ENCODE measurements at regions not wholly inside any gene's neighbourhood (a gene's known extent, or its start where the extent isn't known, plus 50 kb on each side); places are given as distances from the start of the nearest gene placed in this dataset.

GRCh38 chr13:40328091-40328490, 338.4 kb downstream of the FOXO1 start:
- Histone ChIP-seq H3K27ac (no peak overlapping the region), H3K4me3 (no peak overlapping the region), H3K4me1 (no peaks in the 10 kb centered on the region), H3K27me3 (ENCODE audit: insufficient read depth in 3 of 3, low read length in 2 of 3) (no peaks in the 10 kb centered on the region), H3K36me3 (ENCODE audit: insufficient read depth in 1 of 2, low read depth in 1 of 2) (no peaks in the 10 kb centered on the region), H3K9me3 (peaks cover 8% of the 10 kb centered on the region)
- no peak for ATAC-seq
- intact Hi-C loops (cut with DNase I): no loop called here
- DNase-seq: no peak
- TF ChIP-seq CTCF (IDR thresholded peaks at IDR 0.05): no peak

GRCh38 chr13:40329781-40330485, 336.5 kb downstream of the FOXO1 start:
- Histone ChIP-seq H3K9me3 (no peaks in the 10 kb centered on the region), H3K4me3 (no peak overlapping the region), H3K4me1 (no peaks in the 10 kb centered on the region), H3K27ac (no peak overlapping the region), H3K36me3 (ENCODE audit: insufficient read depth in 1 of 2, low read depth in 1 of 2) (no peaks in the 10 kb centered on the region), H3K27me3 (ENCODE audit: insufficient read depth in 3 of 3, low read length in 2 of 3) (no peaks in the 10 kb centered on the region)
- ATAC-seq (no peak), DNase-seq (no peak)
- TF ChIP-seq CTCF (IDR thresholded peaks at IDR 0.05): no peak
- 86 to 93% (median 92%) methylated on average over 4 of the region's 4 CpGs for WGBS, 3 donors
- intact Hi-C loops (cut with DNase I): no loop called here

GRCh38 chr13:40330950-40331349, 335.5 kb downstream of the FOXO1 start:
- Histone ChIP-seq H3K9me3 (no peaks in the 10 kb centered on the region), H3K4me3 (no peak overlapping the region), H3K4me1 (peaks cover 2% of the 10 kb centered on the region), H3K36me3 (ENCODE audit: insufficient read depth in 1 of 2, low read depth in 1 of 2) (no peaks in the 10 kb centered on the region), H3K27ac (no peak overlapping the region), H3K27me3 (ENCODE audit: insufficient read depth in 3 of 3, low read length in 2 of 3) (no peaks in the 10 kb centered on the region)
- 95 to 96% (median 96%) methylated on average over 9 of the region's 9 CpGs for WGBS, 3 donors
- intact Hi-C loops (cut with DNase I): no loop called here
- DNase-seq (no peak), ATAC-seq (no peak)
- no peak for TF ChIP-seq CTCF (IDR thresholded peaks at IDR 0.05)

GRCh38 chr13:40331802-40332201, 334.6 kb downstream of the FOXO1 start:
- DNase-seq (no peak), ATAC-seq (no peak)
- TF ChIP-seq CTCF (IDR thresholded peaks at IDR 0.05): no peak
- Histone ChIP-seq H3K27me3 (ENCODE audit: insufficient read depth in 3 of 3, low read length in 2 of 3) (no peaks in the 10 kb centered on the region), H3K9me3 (no peaks in the 10 kb centered on the region), H3K4me3 (no peak overlapping the region), H3K27ac (no peak overlapping the region), H3K4me1 (peaks cover 9% of the 10 kb centered on the region), H3K36me3 (ENCODE audit: insufficient read depth in 1 of 2, low read depth in 1 of 2) (no peaks in the 10 kb centered on the region)
- intact Hi-C loops (cut with DNase I): no loop called here

- intact Hi-C loops (cut with DNase I): no loop called here
- H3K27me3 ChIP-seq (ENCODE audit: insufficient read depth in 3 of 3, low read length in 2 of 3): no peaks in the 10 kb centered on the region
- DNase-seq: no peak
- no peak overlapping the region for H3K27ac ChIP-seq
- no peaks in the 10 kb centered on the region for H3K9me3 ChIP-seq
- H3K4me3 ChIP-seq: no peak overlapping the region
- no peak for TF ChIP-seq CTCF (IDR thresholded peaks at IDR 0.05)
- H3K4me1 ChIP-seq: peaks cover 9% of the 10 kb centered on the region
- WGBS, 3 donors: 94 to 99% (median 96%) methylated on average over 4 of the region's 4 CpGs
- H3K36me3 ChIP-seq (ENCODE audit: insufficient read depth in 1 of 2, low read depth in 1 of 2): no peaks in the 10 kb centered on the region
- no peak for ATAC-seq
These were observed 333.2 kb downstream of the FOXO1 start for GRCh38 chr13:40333226-40333625.
